Type B pancreatic cell (in vitro differentiated cells): ENCODE measurements at regions not wholly inside any gene's neighbourhood (a gene's known extent, or its start where the extent isn't known, plus 50 kb on each side); places are given as distances from the start of the nearest gene placed in this dataset.

Experiments used
- DNase-seq: peaks from one replicate; pipeline ENCODE4 v3.0.0; 2021; ENCODE audit warnings: mixed read lengths; ENCODE audit not compliant: unreplicated experiment; ENCODE audit errors: extremely low spot score
- H3K27ac Mint-ChIP-seq: 2 replicates; pipeline ENCODE4 v1.8.0; 2021; ENCODE audit warnings: mild to moderate bottlenecking, mixed read lengths
- H3K27me3 Mint-ChIP-seq: 2 replicates; pipeline ENCODE4 v1.8.0; 2021; ENCODE audit warnings: mixed read lengths
- H3K36me3 Mint-ChIP-seq: 2 replicates; pipeline ENCODE4 v1.8.0; 2021; ENCODE audit warnings: mixed read lengths
- H3K4me1 Mint-ChIP-seq: one replicate; pipeline ENCODE4 v1.8.0; 2021; ENCODE audit warnings: mixed read lengths; ENCODE audit not compliant: unreplicated experiment
- H3K4me3 Mint-ChIP-seq: 2 replicates; pipeline ENCODE4 v1.8.0; 2021; ENCODE audit warnings: mild to moderate bottlenecking, mixed read lengths
- H3K9me3 Mint-ChIP-seq: 2 replicates; pipeline ENCODE4 v1.8.0; 2021; ENCODE audit warnings: mixed read lengths
- CTCF ChIP-seq: fragments of 200-600 bp; sonication (generic); conservative IDR thresholded peaks from 2 replicates; pipeline ENCODE4 v1.5.0; 2021; ENCODE audit warnings: antibody characterized with exemption, mild to moderate bottlenecking

GRCh38 chr2:234771176-234771575 lies 180.6 kb upstream of the SH3BP4 start:
- Mint-ChIP-seq H3K4me1 (peaks cover 32% of the 10 kb centered on the region), H3K9me3 (peaks cover 4% of the 10 kb centered on the region), H3K27me3 (peaks cover 9% of the 10 kb centered on the region), H3K36me3 (no peaks in the 10 kb centered on the region), H3K4me3 (no peak overlapping the region), H3K27ac (no peak overlapping the region)
- TF ChIP-seq CTCF, result no peak
- DNase-seq, result no peak

- Mint-ChIP-seq H3K9me3 (peaks cover 4% of the 10 kb centered on the region), H3K4me1 (peaks cover 32% of the 10 kb centered on the region), H3K27me3 (peaks cover 9% of the 10 kb centered on the region), H3K4me3 (no peak overlapping the region), H3K36me3 (no peaks in the 10 kb centered on the region), H3K27ac (no peak overlapping the region)
- no peak for DNase-seq
- no peak for TF ChIP-seq CTCF
Observed at GRCh38 chr2:234770715-234771141, 181.1 kb upstream of the SH3BP4 start.

- Mint-ChIP-seq H3K4me1 (peaks cover 32% of the 10 kb centered on the region), H3K4me3 (no peak overlapping the region)
- DNase-seq, result no peak
Observed at GRCh38 chr2:234770031-234770506, 181.7 kb upstream of the SH3BP4 start.

GRCh38 chr2:234768608-234769196 lies 183.1 kb upstream of the SH3BP4 start:
- Mint-ChIP-seq H3K27ac (no peak overlapping the region), H3K27me3 (peaks cover 9% of the 10 kb centered on the region), H3K9me3 (no peaks in the 10 kb centered on the region), H3K4me1 (peaks cover 32% of the 10 kb centered on the region), H3K36me3 (no peaks in the 10 kb centered on the region), H3K4me3 (no peak overlapping the region)
- no peak for TF ChIP-seq CTCF
- no peak for DNase-seq

More at GRCh38 chr2:234770031-234770506, 181.7 kb upstream of the SH3BP4 start:
- Mint-ChIP-seq H3K27ac (no peak overlapping the region), H3K9me3 (peaks cover under 1% of the 10 kb centered on the region), H3K36me3 (no peaks in the 10 kb centered on the region), H3K27me3 (peaks cover 9% of the 10 kb centered on the region)
- no peak for TF ChIP-seq CTCF

- no peak overlapping the region for H3K4me3 Mint-ChIP-seq
- H3K27me3 Mint-ChIP-seq, result peaks cover 4% of the 10 kb centered on the region
- no peak for TF ChIP-seq CTCF
- no peak for DNase-seq
- peaks cover 4% of the 10 kb centered on the region for H3K9me3 Mint-ChIP-seq
- no peaks in the 10 kb centered on the region for H3K36me3 Mint-ChIP-seq
- H3K4me1 Mint-ChIP-seq, result peaks cover 20% of the 10 kb centered on the region
- no peak overlapping the region for H3K27ac Mint-ChIP-seq
Observed at GRCh38 chr2:234765279-234765678, 186.5 kb upstream of the SH3BP4 start.
